NCI-H1092 treated with DMSO at 0.1 percent for 48 hours (cell line): ENCODE measurements at regions not wholly inside any gene's neighbourhood (a gene's known extent, or its start where the extent isn't known, plus 50 kb on each side); places are given as distances from the start of the nearest gene placed in this dataset.

Source experiments
- DNase-seq: peaks from one replicate; lab custom pipeline; 2025; lab: John Stamatoyannopoulos, UW

- no peak for DNase-seq
These were observed 185.1 kb upstream of the ROPN1 start for GRCh38 chr3:124177071-124177470.

- DNase-seq = no peak
These were observed 186.6 kb upstream of the ROPN1 start for GRCh38 chr3:124178531-124178930.

DNA sequence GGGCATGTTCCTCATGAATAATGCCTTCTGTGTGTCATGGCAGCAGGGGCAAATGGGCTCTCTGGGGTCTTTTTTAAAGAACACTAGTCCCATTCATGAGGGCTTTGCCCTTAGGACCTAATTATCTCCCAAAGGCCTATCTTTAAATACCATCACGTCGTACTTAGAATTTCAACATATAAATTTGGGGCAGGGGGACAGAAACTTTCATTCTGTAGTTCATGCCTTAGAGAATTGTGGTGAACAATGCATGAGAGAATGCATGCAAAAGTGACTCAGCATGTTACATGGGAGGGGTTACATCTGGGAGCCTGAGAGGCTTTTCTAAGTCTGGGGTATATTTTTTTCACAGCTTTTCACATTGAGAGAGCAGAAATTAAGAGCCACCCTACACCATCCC is 208.5 kb upstream of the ROPN1 start:
- DNase-seq = no peak

DNA sequence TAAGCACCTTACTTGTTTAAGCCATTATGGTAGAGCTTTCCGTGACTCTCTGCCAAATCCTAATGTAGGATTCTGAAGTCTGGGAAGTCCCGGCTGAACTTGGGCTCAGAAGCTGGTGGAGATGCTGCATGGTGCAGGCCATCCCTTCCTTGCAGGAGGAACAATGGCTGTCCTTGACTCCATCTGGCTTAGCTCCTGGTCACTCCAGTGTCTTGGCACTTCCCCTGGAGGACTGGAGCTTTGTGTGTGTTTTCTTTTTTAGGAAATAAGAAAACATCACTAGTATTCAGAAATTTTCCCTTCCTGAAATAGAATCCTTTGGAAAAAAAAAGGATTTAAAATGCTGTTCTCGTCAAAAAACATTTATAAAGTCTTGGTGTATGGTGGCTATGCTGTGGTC is 209.3 kb upstream of the ROPN1 start:
- DNase-seq = no peak

GRCh38 chr3:124201786-124202185 is 209.9 kb upstream of the ROPN1 start:
- peak; percentile 7 for DNase-seq

DNA sequence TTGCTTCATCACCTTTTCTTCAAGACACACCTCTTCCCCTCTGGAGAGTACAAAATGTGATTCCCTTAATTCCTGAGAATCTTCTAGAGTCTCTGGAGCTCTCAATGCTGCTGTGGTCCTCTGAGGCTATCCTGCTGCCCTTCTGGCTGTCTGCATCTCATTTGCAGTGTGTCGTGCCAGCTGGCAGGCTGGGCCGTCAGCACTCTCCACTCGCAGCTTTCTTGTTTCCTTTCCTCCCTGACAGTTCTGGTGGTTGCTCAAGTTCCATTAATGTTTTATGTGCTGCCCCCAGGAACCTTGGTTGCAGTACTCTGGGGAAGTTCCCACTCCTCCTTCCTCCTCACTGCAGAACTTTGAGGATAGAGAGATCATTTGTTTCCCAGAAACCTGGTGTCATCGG is 210.8 kb upstream of the ROPN1 start:
- DNase-seq = peak; percentile 62

GRCh38 chr3:124203292-124203691 is 211.4 kb upstream of the ROPN1 start:
- peak; percentile 18 for DNase-seq

DNA sequence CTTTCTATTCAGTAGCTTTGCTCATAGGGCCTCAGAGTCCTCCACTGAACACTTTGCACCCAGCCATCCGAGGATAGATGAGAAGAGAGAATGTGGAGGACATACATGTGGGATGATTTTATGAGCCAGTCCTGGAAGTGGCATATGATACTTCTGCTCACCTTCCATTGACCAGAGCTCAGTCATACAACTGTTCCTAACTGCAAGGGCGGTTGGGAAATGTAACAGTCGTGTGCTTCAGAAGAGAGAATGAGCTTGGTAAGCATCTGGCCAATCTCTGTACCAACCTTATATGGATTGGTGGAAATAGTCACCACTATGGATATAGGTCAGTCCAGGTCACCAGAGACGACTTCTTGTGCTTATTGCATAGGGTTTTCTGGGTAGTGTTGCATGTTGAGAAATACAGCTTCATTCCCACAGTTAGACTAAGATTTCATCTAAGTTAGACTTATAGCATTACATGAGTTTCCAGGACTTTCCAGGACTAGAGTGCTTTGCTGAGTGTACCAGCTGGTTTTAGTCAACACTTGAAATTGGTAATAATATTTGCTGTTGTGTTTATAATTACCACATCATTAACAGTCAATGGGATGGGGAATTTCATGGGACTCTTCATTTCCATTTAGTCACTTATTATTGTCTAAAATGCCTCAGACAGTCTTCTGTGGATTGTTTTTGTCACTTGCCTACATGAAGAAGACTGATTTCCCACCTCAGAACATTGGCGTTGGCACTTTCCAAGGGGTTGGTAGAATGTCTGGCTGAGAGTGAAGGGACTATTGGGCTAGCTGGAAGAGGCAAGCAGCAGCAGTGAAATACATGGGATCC is 214.5 kb upstream of the ROPN1 start:
- DNase-seq = no peak

GRCh38 chr3:124207077-124207476 is 215.2 kb upstream of the ROPN1 start:
- no peak for DNase-seq

DNA sequence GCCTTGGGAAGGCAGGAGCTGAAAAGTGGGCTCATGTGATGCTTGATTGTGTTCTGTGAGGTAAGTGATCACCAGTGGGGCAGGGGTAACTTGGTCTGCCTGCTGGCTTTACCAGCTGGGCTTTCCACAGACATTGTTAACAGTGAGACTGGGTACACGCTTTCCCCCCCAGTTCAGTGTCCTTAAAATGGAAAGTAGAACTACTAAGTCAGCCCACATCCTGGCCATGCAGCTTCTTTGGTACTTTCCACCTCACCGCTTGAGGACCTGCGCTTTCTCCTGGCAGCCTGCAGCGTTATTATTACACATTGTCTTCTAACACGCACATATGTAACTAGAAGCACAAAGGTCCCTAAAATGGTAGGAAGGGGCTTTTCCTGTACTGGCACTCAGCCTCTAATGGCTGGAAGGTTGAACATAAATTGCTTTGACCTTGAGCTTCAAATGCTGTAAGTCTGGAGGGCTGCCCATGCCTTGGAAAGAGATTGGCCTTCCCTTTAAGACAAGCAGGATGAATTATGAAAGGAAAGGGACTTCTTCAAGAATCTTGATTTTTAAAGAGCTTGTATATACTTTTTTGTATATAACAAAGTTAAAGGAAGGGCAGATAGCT is 216.1 kb upstream of the ROPN1 start:
- DNase-seq = no peak

DNA sequence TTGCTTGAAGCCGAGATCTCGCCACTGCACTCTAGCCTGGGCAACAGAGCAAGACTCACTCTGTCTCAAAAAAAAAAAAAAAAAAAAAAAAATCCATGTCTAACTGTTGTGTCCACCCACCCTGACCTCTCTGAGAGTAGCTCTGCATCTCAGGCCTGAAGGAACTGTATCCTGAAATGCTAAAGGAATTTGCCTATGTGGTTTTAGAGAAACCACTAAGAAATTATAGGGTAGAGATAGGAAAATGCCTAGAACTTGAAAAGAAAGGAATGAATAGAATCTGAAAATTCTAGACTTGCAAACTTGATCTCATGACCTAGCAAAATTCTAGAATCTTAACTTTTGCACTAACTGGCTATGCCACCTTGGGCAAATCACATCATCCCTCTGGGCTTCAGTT is 217.5 kb upstream of the ROPN1 start:
- DNase-seq = no peak

DNA sequence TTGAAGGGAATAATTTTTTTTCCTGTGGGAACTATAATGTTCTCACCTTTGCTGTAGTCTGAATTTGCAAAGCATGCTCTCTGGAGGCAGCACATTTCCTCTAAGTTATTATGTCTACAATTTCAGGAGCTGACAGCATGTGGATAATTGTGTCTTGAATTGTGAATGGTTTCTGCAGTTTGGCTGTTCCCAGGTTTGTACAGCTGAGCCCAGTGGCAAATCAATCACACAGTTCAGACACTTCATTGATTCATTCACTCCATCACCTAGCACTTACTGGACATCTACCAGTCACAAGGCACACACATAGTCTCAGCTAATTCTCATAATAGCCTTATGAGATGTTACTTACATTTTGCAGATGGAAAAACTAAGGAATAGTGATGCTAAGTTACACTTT is 219.0 kb upstream of the ROPN1 start:
- DNase-seq = no peak

DNA sequence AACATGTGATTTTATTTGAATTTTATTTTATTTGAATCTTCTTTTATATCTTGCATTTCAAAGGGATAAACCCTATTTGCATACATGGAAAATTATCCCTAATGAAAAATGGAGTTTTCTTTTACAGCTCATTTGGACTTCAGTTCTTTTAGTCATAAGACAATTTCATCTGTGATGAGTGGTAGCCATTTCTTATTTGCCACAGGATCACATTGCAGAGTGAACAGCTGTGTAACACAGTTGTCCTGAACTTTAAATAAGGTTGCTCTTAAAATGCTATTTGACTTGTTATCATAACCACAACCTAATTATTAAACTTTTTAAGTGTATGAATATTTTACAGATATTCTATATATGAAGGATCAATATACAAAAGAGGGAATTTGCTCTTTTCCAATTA is 221.7 kb upstream of the ROPN1 start:
- no peak for DNase-seq

GRCh38 chr3:124217542-124217941 is 225.6 kb upstream of the ROPN1 start:
- DNase-seq = no peak

DNA sequence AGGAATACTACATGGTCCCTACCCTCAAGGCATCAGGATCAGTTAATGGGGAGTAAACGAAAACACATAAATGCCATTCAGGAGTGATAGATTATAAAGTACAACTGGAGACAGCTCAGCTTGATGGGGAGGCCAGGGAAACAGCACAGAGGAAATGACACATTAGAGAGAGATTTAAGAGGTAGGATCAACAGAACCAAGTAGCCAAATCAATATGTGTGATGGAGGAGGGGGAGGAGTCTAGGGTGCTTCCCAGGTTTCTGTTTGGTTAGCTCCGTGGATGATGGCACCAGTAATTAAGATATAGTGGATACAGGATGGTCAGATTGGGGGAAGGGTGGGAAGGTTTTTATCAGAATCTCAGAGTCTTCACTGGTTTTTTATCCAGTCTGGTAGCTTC is 229.5 kb upstream of the ROPN1 start:
- peak; percentile 22 for DNase-seq

- no peak for DNase-seq
These were observed 231.9 kb upstream of the ROPN1 start for GRCh38 chr3:124223853-124224252.

- no peak for DNase-seq
These were observed 235.3 kb upstream of the ROPN1 start for GRCh38 chr3:124227150-124227630.

DNA sequence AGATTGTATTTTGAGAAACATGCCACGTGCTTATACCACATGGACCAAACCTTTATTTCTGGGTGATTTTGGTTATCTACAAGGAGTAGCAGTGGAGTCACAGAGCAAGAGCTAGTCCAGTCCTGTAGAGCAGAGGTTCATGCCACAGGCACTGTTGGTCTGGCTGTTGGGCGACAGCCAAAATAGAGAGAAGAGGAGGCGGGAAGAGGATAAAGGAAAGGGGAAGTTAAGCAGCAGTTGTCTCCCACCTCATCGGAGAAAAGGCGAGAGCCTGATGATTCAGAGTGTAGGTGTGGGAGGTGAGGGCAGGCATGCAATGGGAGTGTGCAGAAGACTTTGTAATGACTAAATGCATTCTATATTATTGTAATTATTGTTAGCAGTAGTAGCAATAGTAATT is 237.5 kb upstream of the ROPN1 start:
- no peak for DNase-seq

GRCh38 chr3:124229836-124230235 is 237.9 kb upstream of the ROPN1 start:
- no peak for DNase-seq

GRCh38 chr3:124230432-124230831 is 238.5 kb upstream of the ROPN1 start:
- DNase-seq = no peak

GRCh38 chr3:124230998-124231397 is 239.1 kb upstream of the ROPN1 start:
- DNase-seq = no peak

- DNase-seq = no peak
These were observed 242.9 kb upstream of the ROPN1 start for GRCh38 chr3:124234852-124235252.

DNA sequence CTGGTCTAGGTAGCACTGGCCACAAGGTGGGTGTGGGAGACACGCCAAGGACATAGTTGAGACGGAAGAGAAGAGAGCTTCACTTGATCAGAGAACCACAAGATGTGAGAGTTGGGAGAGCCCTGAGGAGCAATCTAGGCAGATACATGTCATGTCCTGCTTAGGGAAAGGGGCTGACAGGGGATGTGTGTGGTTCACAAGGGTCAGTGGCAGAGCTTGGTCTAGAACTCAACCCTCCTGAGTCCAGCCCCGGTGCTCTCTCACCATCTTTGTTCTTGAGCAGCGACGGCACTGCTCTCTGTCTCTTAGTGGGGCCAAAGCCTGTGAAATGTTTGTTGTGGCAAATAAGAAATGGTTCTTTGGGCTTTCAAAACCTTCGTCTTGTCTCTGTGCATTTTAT is 243.5 kb upstream of the ROPN1 start:
- DNase-seq = no peak
